ENCODE measurements at regions not wholly inside any gene's neighbourhood (a gene's known extent, or its start where the extent isn't known, plus 50 kb on each side); places are given as distances from the start of the nearest gene placed in this dataset.

- Histone ChIP-seq H4K20me1 (ENCODE audit: insufficient read depth, low read depth, low read length) (no peaks in the 10 kb centered on the region), H3K9me3 (ENCODE audit: low read length) (no peaks in the 10 kb centered on the region), H3K9ac (ENCODE audit: low read length) (no peak overlapping the region), H3K4me2 (ENCODE audit: low read depth, low read length, poor library complexity, severe bottlenecking) (no peak overlapping the region), H2AFZ (ENCODE audit: low read length) (no peak overlapping the region), H3K4me3 (ENCODE audit: low read length) (no peak overlapping the region), H3K27me3 (ENCODE audit: low read length) (no peaks in the 10 kb centered on the region), H3K79me2 (ENCODE audit: low read length) (no peaks in the 10 kb centered on the region), H3K9me2 (replicated peaks; ENCODE audit: insufficient read depth, low read length) (no peaks in the 10 kb centered on the region), H3K4me1 (ENCODE audit: low read length) (no peaks in the 10 kb centered on the region), H3K27ac (ENCODE audit: low read length) (no peak overlapping the region), H3K36me3 (ENCODE audit: insufficient read depth, low read length) (no peaks in the 10 kb centered on the region)
- no peak for DNase-seq
Observed at GRCh38 chr2:217749008-217749407, 253.8 kb downstream of the TNS1 start.

GRCh38 chr2:217746808-217747207 is 256.0 kb downstream of the TNS1 start:
- no peak overlapping the region for H3K27ac ChIP-seq (ENCODE audit: low read length)
- no peak for DNase-seq
- H2AFZ ChIP-seq (ENCODE audit: low read length), result no peak overlapping the region
- H3K4me3 ChIP-seq (ENCODE audit: low read length), result no peak overlapping the region
- H3K9me2 ChIP-seq (replicated peaks; ENCODE audit: insufficient read depth, low read length), result no peaks in the 10 kb centered on the region
- H3K79me2 ChIP-seq (ENCODE audit: low read length), result no peaks in the 10 kb centered on the region
- no peaks in the 10 kb centered on the region for H3K4me1 ChIP-seq (ENCODE audit: low read length)
- H3K9ac ChIP-seq (ENCODE audit: low read length), result no peak overlapping the region
- no peaks in the 10 kb centered on the region for H3K27me3 ChIP-seq (ENCODE audit: low read length)
- no peaks in the 10 kb centered on the region for H4K20me1 ChIP-seq (ENCODE audit: insufficient read depth, low read depth, low read length)
- no peak overlapping the region for H3K4me2 ChIP-seq (ENCODE audit: low read depth, low read length, poor library complexity, severe bottlenecking)
- H3K36me3 ChIP-seq (ENCODE audit: insufficient read depth, low read length), result no peaks in the 10 kb centered on the region
- H3K9me3 ChIP-seq (ENCODE audit: low read length), result no peaks in the 10 kb centered on the region

GRCh38 chr2:217743966-217744761 is 258.6 kb downstream of the TNS1 start:
- Histone ChIP-seq H3K4me1 (ENCODE audit: low read length) (no peaks in the 10 kb centered on the region), H3K9me3 (ENCODE audit: low read length) (no peaks in the 10 kb centered on the region), H3K36me3 (ENCODE audit: insufficient read depth, low read length) (no peaks in the 10 kb centered on the region), H3K27ac (ENCODE audit: low read length) (no peak overlapping the region), H3K79me2 (ENCODE audit: low read length) (no peaks in the 10 kb centered on the region), H3K4me3 (ENCODE audit: low read length) (no peak overlapping the region), H3K27me3 (ENCODE audit: low read length) (no peaks in the 10 kb centered on the region), H3K9me2 (replicated peaks; ENCODE audit: insufficient read depth, low read length) (no peaks in the 10 kb centered on the region), H3K9ac (ENCODE audit: low read length) (no peak overlapping the region), H4K20me1 (ENCODE audit: insufficient read depth, low read depth, low read length) (no peaks in the 10 kb centered on the region), H3K4me2 (ENCODE audit: low read depth, low read length, poor library complexity, severe bottlenecking) (no peak overlapping the region), H2AFZ (ENCODE audit: low read length) (no peak overlapping the region)
- no peak for DNase-seq

GRCh38 chr2:217743407-217743806 is 259.4 kb downstream of the TNS1 start:
- Histone ChIP-seq H2AFZ (ENCODE audit: low read length) (no peak overlapping the region), H3K27ac (ENCODE audit: low read length) (no peak overlapping the region), H3K9me3 (ENCODE audit: low read length) (no peaks in the 10 kb centered on the region), H3K4me1 (ENCODE audit: low read length) (no peaks in the 10 kb centered on the region), H3K9ac (ENCODE audit: low read length) (no peak overlapping the region), H3K4me3 (ENCODE audit: low read length) (no peak overlapping the region), H3K79me2 (ENCODE audit: low read length) (no peaks in the 10 kb centered on the region), H3K4me2 (ENCODE audit: low read depth, low read length, poor library complexity, severe bottlenecking) (no peak overlapping the region), H4K20me1 (ENCODE audit: insufficient read depth, low read depth, low read length) (no peaks in the 10 kb centered on the region), H3K27me3 (ENCODE audit: low read length) (no peaks in the 10 kb centered on the region), H3K9me2 (replicated peaks; ENCODE audit: insufficient read depth, low read length) (no peaks in the 10 kb centered on the region), H3K36me3 (ENCODE audit: insufficient read depth, low read length) (no peaks in the 10 kb centered on the region)
- no peak for DNase-seq

- H3K27me3 ChIP-seq (ENCODE audit: low read length), result no peaks in the 10 kb centered on the region
- no peak overlapping the region for H3K27ac ChIP-seq (ENCODE audit: low read length)
- H3K36me3 ChIP-seq (ENCODE audit: insufficient read depth, low read length), result no peaks in the 10 kb centered on the region
- H2AFZ ChIP-seq (ENCODE audit: low read length), result no peak overlapping the region
- H3K4me3 ChIP-seq (ENCODE audit: low read length), result no peak overlapping the region
- H3K4me1 ChIP-seq (ENCODE audit: low read length), result no peaks in the 10 kb centered on the region
- H3K4me2 ChIP-seq (ENCODE audit: low read depth, low read length, poor library complexity, severe bottlenecking), result no peak overlapping the region
- H3K9me3 ChIP-seq (ENCODE audit: low read length), result no peaks in the 10 kb centered on the region
- no peaks in the 10 kb centered on the region for H3K79me2 ChIP-seq (ENCODE audit: low read length)
- H3K9me2 ChIP-seq (replicated peaks; ENCODE audit: insufficient read depth, low read length), result no peaks in the 10 kb centered on the region
- H3K9ac ChIP-seq (ENCODE audit: low read length), result no peak overlapping the region
- no peaks in the 10 kb centered on the region for H4K20me1 ChIP-seq (ENCODE audit: insufficient read depth, low read depth, low read length)
- no peak for DNase-seq
Observed at GRCh38 chr2:217742841-217743240, 260.0 kb downstream of the TNS1 start.

GRCh38 chr2:217742276-217742675 is 260.5 kb downstream of the TNS1 start:
- Histone ChIP-seq H3K36me3 (ENCODE audit: insufficient read depth, low read length) (no peaks in the 10 kb centered on the region), H3K9me2 (replicated peaks; ENCODE audit: insufficient read depth, low read length) (no peaks in the 10 kb centered on the region), H3K79me2 (ENCODE audit: low read length) (no peaks in the 10 kb centered on the region), H3K4me3 (ENCODE audit: low read length) (no peak overlapping the region), H4K20me1 (ENCODE audit: insufficient read depth, low read depth, low read length) (no peaks in the 10 kb centered on the region), H3K9ac (ENCODE audit: low read length) (no peak overlapping the region), H2AFZ (ENCODE audit: low read length) (no peak overlapping the region), H3K27me3 (ENCODE audit: low read length) (no peaks in the 10 kb centered on the region), H3K4me2 (ENCODE audit: low read depth, low read length, poor library complexity, severe bottlenecking) (no peak overlapping the region), H3K4me1 (ENCODE audit: low read length) (no peaks in the 10 kb centered on the region), H3K9me3 (ENCODE audit: low read length) (no peaks in the 10 kb centered on the region), H3K27ac (ENCODE audit: low read length) (no peak overlapping the region)
- no peak for DNase-seq

- H4K20me1 ChIP-seq (ENCODE audit: insufficient read depth, low read depth, low read length), result no peaks in the 10 kb centered on the region
- H3K9me3 ChIP-seq (ENCODE audit: low read length), result no peaks in the 10 kb centered on the region
- H3K4me1 ChIP-seq (ENCODE audit: low read length), result no peaks in the 10 kb centered on the region
- H3K79me2 ChIP-seq (ENCODE audit: low read length), result no peaks in the 10 kb centered on the region
- H3K9me2 ChIP-seq (replicated peaks; ENCODE audit: insufficient read depth, low read length), result no peaks in the 10 kb centered on the region
- H3K4me2 ChIP-seq (ENCODE audit: low read depth, low read length, poor library complexity, severe bottlenecking), result no peak overlapping the region
- H2AFZ ChIP-seq (ENCODE audit: low read length), result no peak overlapping the region
- no peaks in the 10 kb centered on the region for H3K36me3 ChIP-seq (ENCODE audit: insufficient read depth, low read length)
- H3K4me3 ChIP-seq (ENCODE audit: low read length), result no peak overlapping the region
- H3K9ac ChIP-seq (ENCODE audit: low read length), result no peak overlapping the region
- no peak for DNase-seq
- H3K27me3 ChIP-seq (ENCODE audit: low read length), result no peaks in the 10 kb centered on the region
- no peak overlapping the region for H3K27ac ChIP-seq (ENCODE audit: low read length)
Observed at GRCh38 chr2:217741381-217741955, 261.3 kb downstream of the TNS1 start.

GRCh38 chr2:217740756-217741155 is 262.0 kb downstream of the TNS1 start:
- no peaks in the 10 kb centered on the region for H4K20me1 ChIP-seq (ENCODE audit: insufficient read depth, low read depth, low read length)
- no peaks in the 10 kb centered on the region for H3K27me3 ChIP-seq (ENCODE audit: low read length)
- DNase-seq, result no peak

More at GRCh38 chr2:217740756-217741155, 262.0 kb downstream of the TNS1 start:
- Histone ChIP-seq H3K9ac (ENCODE audit: low read length) (no peak overlapping the region), H2AFZ (ENCODE audit: low read length) (no peak overlapping the region), H3K4me2 (ENCODE audit: low read depth, low read length, poor library complexity, severe bottlenecking) (no peak overlapping the region), H3K9me3 (ENCODE audit: low read length) (no peaks in the 10 kb centered on the region), H3K9me2 (replicated peaks; ENCODE audit: insufficient read depth, low read length) (no peaks in the 10 kb centered on the region), H3K4me3 (ENCODE audit: low read length) (no peak overlapping the region), H3K36me3 (ENCODE audit: insufficient read depth, low read length) (no peaks in the 10 kb centered on the region), H3K27ac (ENCODE audit: low read length) (no peak overlapping the region), H3K79me2 (ENCODE audit: low read length) (no peaks in the 10 kb centered on the region), H3K4me1 (ENCODE audit: low read length) (no peaks in the 10 kb centered on the region)
